ENCODE measurements at regions not wholly inside any gene's neighbourhood (a gene's known extent, or its start where the extent isn't known, plus 50 kb on each side); places are given as distances from the start of the nearest gene placed in this dataset.

DNA sequence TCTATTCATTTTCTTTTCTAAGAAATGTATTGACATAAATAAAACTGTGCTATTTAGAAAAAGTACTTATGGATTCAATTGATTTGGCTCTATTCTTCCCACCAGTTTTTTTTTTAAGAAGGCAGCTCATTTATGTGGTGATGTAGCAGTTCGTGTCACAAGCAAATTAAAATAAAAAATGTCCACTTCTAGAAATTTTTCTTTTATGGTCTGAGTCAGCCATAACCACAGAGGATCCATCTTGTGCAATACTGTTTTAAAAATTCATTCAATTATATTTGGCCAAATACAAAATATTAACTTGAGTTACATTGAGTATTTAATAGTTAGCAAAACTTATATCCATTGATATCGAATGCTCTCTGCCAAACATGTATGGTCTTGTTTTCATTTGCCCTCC, 207.9 kb upstream of the FAT1 start:
- no peak for TF ChIP-seq NFRKB (IDR thresholded peaks at IDR 0.05)
- TF ChIP-seq FOXK2 (IDR thresholded peaks at IDR 0.05): no peak
